Thyroid gland (tissue), 4 donors: ENCODE measurements at regions not wholly inside any gene's neighbourhood (a gene's known extent, or its start where the extent isn't known, plus 50 kb on each side); places are given as distances from the start of the nearest gene placed in this dataset.

Source experiments
- DNase-seq, 2 donors: peaks; one replicate each; pipeline ENCODE4 v3.0.0-alpha.2; 2019
- H3K27ac ChIP-seq, 3 donors: fragments of 200-600 bp; sonication (generic); 1 replicate in 2 of 3; 2 replicates in 1 of 3; pipeline ENCODE4 v1.5.1; 2016 to 2019; ENCODE audit warnings: mild to moderate bottlenecking in 1 of 3, moderate library complexity in 1 of 3
- H3K27me3 ChIP-seq: fragments of 200-600 bp; sonication (generic); one replicate; pipeline ENCODE4 v1.5.1; 2019
- H3K36me3 ChIP-seq, 2 donors: fragments of 200-600 bp; sonication (generic); one replicate each; pipeline ENCODE4 v1.5.1; 2016 to 2019
- H3K4me1 ChIP-seq, 2 donors: fragments of 200-600 bp; sonication (generic); one replicate each; pipeline ENCODE4 v1.5.1; 2017 to 2019
- H3K4me3 ChIP-seq, 3 donors: fragments of 200-600 bp; sonication (generic); replicated peaks in 1 of 3; 1 replicate in 2 of 3; 2 replicates in 1 of 3; pipeline ENCODE4 v1.5.1; 2016; ENCODE audit warnings: mild to moderate bottlenecking in 1 of 3
- H3K9me3 ChIP-seq: fragments of 200-600 bp; sonication (generic); one replicate; pipeline ENCODE4 v1.5.1; 2017
- CTCF ChIP-seq, 6 experiments: fragments of 200-600 bp in 3 of 6; fragments of 450-650 bp in 3 of 6; sonication (generic) in 3 of 6; IDR thresholded peaks; one replicate each; pipeline ENCODE4 v1.5.1; 2016 to 2019; ENCODE audit warnings: antibody characterized with exemption in 6 of 6, mild to moderate bottlenecking in 2 of 6, inconsistent platforms in 1 of 6, moderate library complexity in 1 of 6
- POLR2A ChIP-seq, 2 donors: fragments of 450-650 bp; IDR thresholded peaks; one replicate each; pipeline ENCODE4 v1.6.1; 2017; ENCODE audit warnings: antibody characterized with exemption in 2 of 2, mild to moderate bottlenecking in 2 of 2, moderate library complexity in 1 of 2
- WGBS, 2 donors: methylation state at CpG; one replicate each; pipeline ENCODE4 v1.1.5; 2017; 5-methylcytosine and 5-hydroxymethylcytosine counted together
- intact Hi-C: fragments of 100-400 bp; cut with DNase I; formaldehyde crosslinking; loops from one replicate; pipeline ENCODE4 v1.15.1; 2023

- Histone ChIP-seq H3K27ac (no peak overlapping the region), H3K9me3 (no peaks in the 10 kb centered on the region), H3K4me1 (peaks cover 12 to 27% of the 10 kb centered on the region in 2 donors), H3K4me3 (no peak overlapping the region), H3K36me3 (peaks cover 0 to 3% of the 10 kb centered on the region in 2 donors), H3K27me3 (no peaks in the 10 kb centered on the region)
- no peak for TF ChIP-seq POLR2A (IDR thresholded peaks at IDR 0.05)
- no peak for TF ChIP-seq CTCF (IDR thresholded peaks at IDR 0.05)
- 94 to 98% methylated on average over 3 of the region's 3 CpGs for WGBS, 2 donors
- no peak for DNase-seq
- intact Hi-C loops, result no loop called here
Measured at GRCh38 chr17:68122587-68122986, 87.1 kb downstream of the KPNA2 start.

GRCh38 chr17:68125111-68125870 lies 89.8 kb downstream of the KPNA2 start:
- Histone ChIP-seq H3K36me3 (peaks cover 6 to 14% of the 10 kb centered on the region in 2 donors), H3K27ac (peak overlapping the region; percentile 44 to 80 (median 48)), H3K4me3 (no peak overlapping the region), H3K4me1 (peaks cover 10 to 23% of the 10 kb centered on the region in 2 donors), H3K9me3 (no peaks in the 10 kb centered on the region), H3K27me3 (no peaks in the 10 kb centered on the region)
- intact Hi-C loops, result no loop called here
- DNase-seq, result no peak
- 40 to 52% methylated on average over 6 of the region's 6 CpGs for WGBS, 2 donors
- TF ChIP-seq POLR2A (IDR thresholded peaks at IDR 0.05) (no peak), CTCF (IDR thresholded peaks at IDR 0.05) (no peak)

DNA sequence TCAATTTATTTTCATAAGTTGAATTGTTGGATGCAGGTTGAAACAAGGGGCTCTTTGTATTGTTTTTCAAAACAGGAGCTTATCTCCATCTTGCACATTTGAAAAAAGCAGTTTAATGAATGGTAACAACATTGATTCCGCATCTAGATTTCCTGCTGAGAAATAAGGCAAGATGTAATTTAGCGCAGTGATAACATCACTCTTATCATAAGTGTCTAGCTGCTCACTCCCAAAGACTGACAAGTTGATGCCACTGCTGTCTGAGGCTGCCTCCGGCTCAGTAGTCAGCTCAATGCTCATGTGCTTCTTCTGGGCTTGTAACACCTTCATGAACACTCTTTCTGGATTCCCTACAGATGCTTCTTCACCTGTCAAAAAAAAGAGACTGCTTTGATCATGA lies 92.4 kb downstream of the KPNA2 start:
- WGBS, 2 donors, result 96 to 97% methylated on average over 3 of the region's 3 CpGs
- intact Hi-C loops, result no loop called here
- DNase-seq, result no peak
- Histone ChIP-seq H3K9me3 (no peaks in the 10 kb centered on the region), H3K36me3 (peaks cover 6 to 14% of the 10 kb centered on the region in 2 donors), H3K27ac (no peak overlapping the region), H3K4me3 (no peak overlapping the region), H3K4me1 (peaks cover 10 to 23% of the 10 kb centered on the region in 2 donors), H3K27me3 (no peaks in the 10 kb centered on the region)
- TF ChIP-seq POLR2A (IDR thresholded peaks at IDR 0.05), result no peak
- TF ChIP-seq CTCF (IDR thresholded peaks at IDR 0.05), result no peak

DNA sequence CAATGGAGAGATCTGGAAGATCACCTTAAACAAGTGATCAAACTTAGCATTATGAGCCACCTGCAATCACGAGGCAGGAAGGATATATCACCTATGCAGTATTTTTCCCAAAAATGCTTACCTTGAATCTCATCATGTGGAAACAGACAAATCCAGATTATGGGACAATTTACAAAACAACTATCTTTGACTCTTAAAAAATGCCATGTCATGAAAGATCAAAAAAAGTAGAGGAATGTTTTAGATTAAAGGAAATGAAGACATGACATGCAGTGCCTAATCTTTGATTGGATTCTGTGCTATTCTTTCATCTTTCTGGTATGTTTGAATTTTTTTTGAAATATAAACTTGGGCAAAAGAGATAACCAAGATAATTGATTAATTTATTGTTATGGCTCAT lies 95.9 kb downstream of the KPNA2 start:
- Histone ChIP-seq H3K27me3 (no peaks in the 10 kb centered on the region), H3K4me3 (no peak overlapping the region), H3K36me3 (peaks cover 6 to 14% of the 10 kb centered on the region in 2 donors), H3K4me1 (peaks cover 4 to 11% of the 10 kb centered on the region in 2 donors), H3K27ac (no peak overlapping the region), H3K9me3 (no peaks in the 10 kb centered on the region)
- TF ChIP-seq CTCF (IDR thresholded peaks at IDR 0.05), result no peak
- TF ChIP-seq POLR2A (IDR thresholded peaks at IDR 0.05), result no peak
- WGBS, 2 donors, result 100% methylated on average over 1 of the region's 1 CpG
- intact Hi-C loops, result no loop called here
- DNase-seq, result no peak

DNA sequence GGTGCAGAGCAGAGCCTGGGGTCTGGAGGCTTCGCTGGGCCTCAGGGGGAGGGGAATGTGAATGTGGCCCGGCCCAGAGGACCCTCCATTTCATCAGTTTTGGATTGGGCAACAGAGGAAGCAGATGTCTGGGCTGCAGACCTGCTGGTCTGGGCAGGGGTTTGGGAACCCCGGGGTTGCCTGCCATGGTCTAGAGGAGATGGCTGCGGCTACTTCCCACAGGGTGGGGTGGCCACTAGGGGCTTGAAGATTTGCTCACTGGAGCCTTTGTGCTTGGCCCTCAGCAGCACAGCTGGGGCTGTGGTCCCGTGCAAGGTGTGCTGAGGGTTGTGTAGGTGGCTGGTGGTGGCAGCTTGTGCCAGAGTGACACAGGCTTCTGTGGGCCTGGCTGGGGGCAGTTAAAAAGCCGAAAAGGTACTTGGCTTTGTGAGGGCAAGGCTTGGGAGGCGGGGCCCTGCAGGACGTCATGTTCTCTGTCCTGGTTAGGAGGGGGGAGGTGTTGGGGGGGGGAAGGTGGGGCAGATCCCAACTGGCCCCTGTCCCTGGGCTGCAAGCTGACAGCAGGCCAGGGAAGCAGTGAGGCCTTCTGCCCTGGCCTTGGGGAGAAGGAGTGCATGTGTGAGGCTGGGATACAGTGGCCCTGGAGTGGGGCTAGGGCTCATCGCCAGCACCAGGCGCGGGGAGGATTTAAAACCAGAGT lies 98.0 kb downstream of the KPNA2 start:
- TF ChIP-seq CTCF (IDR thresholded peaks at IDR 0.05), result no peak
- TF ChIP-seq POLR2A (IDR thresholded peaks at IDR 0.05), result no peak
- intact Hi-C loops, result no loop called here
- no peak overlapping the region for H3K4me3 ChIP-seq
- peak; percentile 24 to 57 for DNase-seq
- peaks cover 3 to 5% of the 10 kb centered on the region in 2 donors for H3K36me3 ChIP-seq
- no peaks in the 10 kb centered on the region for H3K9me3 ChIP-seq
- H3K27ac ChIP-seq, result peak overlapping the region in 2 of 3 donors; percentile 41 to 50
- H3K4me1 ChIP-seq, result peaks cover 3 to 6% of the 10 kb centered on the region in 2 donors
- WGBS, 2 donors, result 70 to 78% methylated on average over 9 of the region's 11 CpGs
- H3K27me3 ChIP-seq, result no peaks in the 10 kb centered on the region
